Heart left ventricle (tissue), 16 donors: ENCODE measurements at regions not wholly inside any gene's neighbourhood (a gene's known extent, or its start where the extent isn't known, plus 50 kb on each side); places are given as distances from the start of the nearest gene placed in this dataset.

Experiments
- ATAC-seq, 4 donors: fragments of 200-7000 bp; cut with Tn5 transposase; one replicate each; pipeline ENCODE4 v1.9.1; 2020 to 2022; ENCODE audit warnings: moderate library complexity in 4 of 4, mild to moderate bottlenecking in 3 of 4, moderate number of reproducible peaks in 1 of 4
- DNase-seq, 5 donors: peaks; one replicate each; pipeline ENCODE4 v3.0.0-alpha.2; 2020
- H3K27ac ChIP-seq, 12 donors: fragments of 200-600 bp; sonication (generic) in 4 of 12; one replicate each; pipeline versions ENCODE4 v1.5.0 to v1.8.0; 2016 to 2022; ENCODE audit warnings: mild to moderate bottlenecking in 2 of 12
- H3K27me3 ChIP-seq, 9 donors: fragments of 200-600 bp; sonication (generic) in 2 of 9; one replicate each; pipeline versions ENCODE4 v1.5.1 to v1.8.0; 2016 to 2022; ENCODE audit warnings: mild to moderate bottlenecking in 3 of 9
- H3K36me3 ChIP-seq, 9 donors: fragments of 200-600 bp; sonication (generic) in 2 of 9; one replicate each; pipeline versions ENCODE4 v1.5.0 to v1.8.0; 2018 to 2022; ENCODE audit warnings: mild to moderate bottlenecking in 2 of 9
- H3K4me1 ChIP-seq, 12 donors: fragments of 200-600 bp; sonication (generic) in 4 of 12; one replicate each; pipeline versions ENCODE4 v1.5.0 to v1.8.0; 2016 to 2022; ENCODE audit warnings: mild to moderate bottlenecking in 3 of 12
- H3K4me3 ChIP-seq, 12 donors: fragments of 200-600 bp; sonication (generic) in 4 of 12; one replicate each; pipeline versions ENCODE4 v1.5.0 to v1.8.0; 2017 to 2022; ENCODE audit warnings: mild to moderate bottlenecking in 9 of 12, moderate library complexity in 4 of 12
- H3K9me3 ChIP-seq, 12 donors: fragments of 200-600 bp; sonication (generic) in 4 of 12; one replicate each; pipeline versions ENCODE4 v1.5.0 to v1.8.0; 2016 to 2022; ENCODE audit warnings: mild to moderate bottlenecking in 1 of 12
- POLR2A ChIP-seq, 2 donors: fragments of 450-650 bp; IDR thresholded peaks; one replicate each; pipeline ENCODE4 v1.6.1; 2017; ENCODE audit warnings: antibody characterized with exemption in 2 of 2, mild to moderate bottlenecking in 2 of 2, moderate library complexity in 2 of 2
- WGBS, 4 donors: extraction: QIAGEN DNeasy Blood & Tissue Kit in 2 of 4; methylation state at CpG; one replicate each; pipeline versions ENCODE4 v1.1.5 to v1.1.7; 2013 to 2018; 5-methylcytosine and 5-hydroxymethylcytosine counted together
- intact Hi-C, 10 donors: fragments of 100-400 bp; cut with DNase I; formaldehyde crosslinking; loops; one replicate each; pipeline versions ENCODE4 v1.11.1 to v1.14.2; 2022
- TF ChIP-seq, protein P1 (sequence below), 12 donors: fragments of 200-600 bp; sonication (generic) in 4 of 12; IDR thresholded peaks; one replicate each; pipeline versions ENCODE4 v1.5.0 to v1.8.0; 2018 to 2022; ENCODE audit warnings: antibody characterized with exemption in 12 of 12, mild to moderate bottlenecking in 5 of 12
- donor health status: ischemic (EF 13 %, LVEDD 7.1; RV severe dilation, severe dysfunction).
- donor health status: healthy with polysubstance abuse.
- donor health status: DM: no; HTN: yes; CAD: no.
- donor health status: DM: no; HTN: no; CAD: no.
- donor health status: ischemic (EF 25% LVEDD 6.9; RV normal size, moderate dysfunction).
- donor health status: ischemic (EF 25% LVEDD 5.7; RV mildly dilated, moderate dysfunction).
- donor health status: healthy.
- donor health status: DM: yes; HTN: yes; CAD: no.
- donor health status: ischemic (EF 35%, LVEDD 5.7; RV mildly dilated, moderate dysfunction).
- donor health status: nonischemic (EF 11% LVEDD 7.7; RV severe dilation, severe dysfunction).
- donor health status: DM: yes; HTN: yes; CAD: no.
- donor health status: PGD.
- donor health status: ischemic (EF 29% LVEDD 5.4; RV normal size, mild dysfunction).
- donor health status: nonischemic (EF 23%, LVEDD 6.1; RV moderate dilation, normal function).

DNA sequence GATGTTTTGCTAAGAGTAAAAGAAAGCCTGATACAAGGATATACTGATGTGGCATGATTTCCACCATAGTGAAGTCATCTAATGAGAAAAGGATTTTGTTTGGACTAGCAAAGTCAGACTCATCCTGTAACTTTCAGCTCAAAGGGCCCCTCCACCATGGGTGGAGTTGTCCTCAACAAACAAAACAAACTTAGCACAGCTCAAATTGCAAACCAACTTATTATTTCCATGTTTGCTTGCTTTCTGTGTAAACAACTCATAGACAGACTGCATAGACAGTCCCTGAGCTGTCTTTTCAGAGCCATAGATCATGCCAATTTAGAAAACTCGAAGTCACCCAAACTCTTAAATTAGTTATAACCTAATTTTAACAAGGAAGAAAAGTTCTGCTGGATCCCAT lies 69.4 kb upstream of the VAV3 start:
- DNase-seq (no peak), ATAC-seq (no peak)
- H3K36me3 ChIP-seq, result no peaks in the 10 kb centered on the region
- TF ChIP-seq POLR2A (IDR thresholded peaks at IDR 0.05), result no peak
- TF ChIP-seq, protein P1, sequence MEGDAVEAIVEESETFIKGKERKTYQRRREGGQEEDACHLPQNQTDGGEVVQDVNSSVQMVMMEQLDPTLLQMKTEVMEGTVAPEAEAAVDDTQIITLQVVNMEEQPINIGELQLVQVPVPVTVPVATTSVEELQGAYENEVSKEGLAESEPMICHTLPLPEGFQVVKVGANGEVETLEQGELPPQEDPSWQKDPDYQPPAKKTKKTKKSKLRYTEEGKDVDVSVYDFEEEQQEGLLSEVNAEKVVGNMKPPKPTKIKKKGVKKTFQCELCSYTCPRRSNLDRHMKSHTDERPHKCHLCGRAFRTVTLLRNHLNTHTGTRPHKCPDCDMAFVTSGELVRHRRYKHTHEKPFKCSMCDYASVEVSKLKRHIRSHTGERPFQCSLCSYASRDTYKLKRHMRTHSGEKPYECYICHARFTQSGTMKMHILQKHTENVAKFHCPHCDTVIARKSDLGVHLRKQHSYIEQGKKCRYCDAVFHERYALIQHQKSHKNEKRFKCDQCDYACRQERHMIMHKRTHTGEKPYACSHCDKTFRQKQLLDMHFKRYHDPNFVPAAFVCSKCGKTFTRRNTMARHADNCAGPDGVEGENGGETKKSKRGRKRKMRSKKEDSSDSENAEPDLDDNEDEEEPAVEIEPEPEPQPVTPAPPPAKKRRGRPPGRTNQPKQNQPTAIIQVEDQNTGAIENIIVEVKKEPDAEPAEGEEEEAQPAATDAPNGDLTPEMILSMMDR (IDR thresholded peaks at IDR 0.05), result no peak
- H3K4me3 ChIP-seq, result no peak overlapping the region
- no peaks in the 10 kb centered on the region for H3K9me3 ChIP-seq
- WGBS, 4 donors, result 57 to 77% (median 65%) methylated on average over 1 of the region's 1 CpG
- intact Hi-C loops, result no loop called here
- no peak overlapping the region for H3K27ac ChIP-seq
- no peaks in the 10 kb centered on the region for H3K27me3 ChIP-seq
- H3K4me1 ChIP-seq, result peaks cover 0 to 11% (median 0%) of the 10 kb centered on the region in 12 donors

DNA sequence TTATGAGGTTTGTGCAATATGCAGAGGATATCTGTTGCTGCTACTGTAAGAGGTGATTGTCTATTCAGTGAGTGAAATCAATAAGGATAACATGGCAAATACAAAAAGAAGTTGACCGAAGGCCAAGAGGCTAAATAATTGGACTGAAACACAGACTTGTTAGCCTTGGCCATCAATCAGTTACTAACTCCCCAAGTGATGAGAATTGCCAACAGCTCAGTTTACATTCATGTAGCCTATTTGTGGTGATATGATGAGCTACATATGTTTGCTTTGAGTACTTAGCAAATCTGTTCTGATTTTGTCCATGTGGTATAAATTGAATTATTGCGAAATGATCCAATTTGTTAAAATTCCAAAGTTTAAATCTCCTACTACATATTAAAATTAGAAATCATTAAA lies 68.6 kb upstream of the VAV3 start:
- no peak for ATAC-seq
- 92 to 97% (median 94%) methylated on average over 2 of the region's 2 CpGs for WGBS, 4 donors
- Histone ChIP-seq H3K4me1 (peaks cover 0 to 5% (median 0%) of the 10 kb centered on the region in 12 donors), H3K27ac (no peak overlapping the region), H3K36me3 (no peaks in the 10 kb centered on the region), H3K4me3 (no peak overlapping the region), H3K27me3 (no peaks in the 10 kb centered on the region), H3K9me3 (no peaks in the 10 kb centered on the region)
- TF ChIP-seq, protein P1 (IDR thresholded peaks at IDR 0.05), result no peak
- no peak for TF ChIP-seq POLR2A (IDR thresholded peaks at IDR 0.05)
- intact Hi-C loops, result no loop called here
- no peak for DNase-seq

DNA sequence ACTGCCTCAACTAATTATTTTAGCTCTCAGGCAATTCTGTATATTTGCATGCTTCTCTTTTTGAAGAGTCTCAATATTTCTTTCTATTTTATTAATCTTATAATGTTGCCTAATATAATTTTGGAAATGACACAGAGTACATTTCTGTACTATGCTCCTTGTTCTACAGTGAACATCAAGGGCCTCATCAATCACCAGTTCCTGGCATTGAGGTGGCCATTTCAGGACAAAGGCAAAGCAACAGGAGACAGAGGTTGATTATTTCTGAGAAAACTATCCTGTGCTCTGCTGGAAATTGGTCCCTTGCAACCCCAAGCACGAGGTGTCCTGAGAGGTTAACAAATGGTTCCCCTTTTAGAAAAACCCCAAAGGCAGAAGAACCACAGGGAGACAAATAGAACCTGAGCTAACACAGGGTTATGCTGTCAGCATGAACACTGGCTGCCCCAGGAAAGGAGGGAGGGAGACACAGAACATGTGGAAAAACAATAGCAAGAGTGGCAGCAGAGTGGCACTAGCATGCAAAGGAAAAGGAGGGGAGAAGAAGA lies 63.9 kb upstream of the VAV3 start:
- H3K4me3 ChIP-seq, result no peak overlapping the region
- no peak for DNase-seq
- no peaks in the 10 kb centered on the region for H3K27me3 ChIP-seq
- no peaks in the 10 kb centered on the region for H3K4me1 ChIP-seq
- H3K27ac ChIP-seq, result no peak overlapping the region
- intact Hi-C loops, result no loop called here
- H3K36me3 ChIP-seq, result no peaks in the 10 kb centered on the region
- no peak for TF ChIP-seq POLR2A (IDR thresholded peaks at IDR 0.05)
- TF ChIP-seq, protein P1 (IDR thresholded peaks at IDR 0.05), result no peak
- 61 to 86% (median 72%) methylated on average over 1 of the region's 1 CpG for WGBS, 4 donors
- ATAC-seq, result no peak
- H3K9me3 ChIP-seq, result no peaks in the 10 kb centered on the region

DNA sequence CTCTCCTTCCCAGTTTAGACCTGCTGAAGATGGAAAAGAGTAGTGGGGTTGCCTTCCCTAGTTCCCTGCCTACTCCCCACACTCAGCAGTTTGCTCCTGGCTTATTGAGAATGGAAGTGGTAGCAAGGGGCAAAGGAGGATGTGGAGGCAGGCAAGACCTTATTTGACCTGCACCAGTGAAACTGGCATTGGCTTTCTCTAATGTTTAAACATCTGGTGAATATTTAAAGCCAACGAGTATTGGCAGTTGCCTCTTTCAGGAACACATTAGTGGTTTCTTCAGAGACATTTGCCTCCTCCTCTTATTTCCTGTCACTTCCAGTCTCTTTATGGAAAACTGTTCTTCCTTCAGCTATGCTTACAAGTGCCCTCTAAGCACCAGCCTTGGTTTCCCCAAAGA lies 62.4 kb upstream of the VAV3 start:
- Histone ChIP-seq H3K36me3 (no peaks in the 10 kb centered on the region), H3K4me1 (no peaks in the 10 kb centered on the region), H3K27ac (no peak overlapping the region), H3K27me3 (no peaks in the 10 kb centered on the region), H3K4me3 (no peak overlapping the region), H3K9me3 (no peaks in the 10 kb centered on the region)
- WGBS, 4 donors, result 33 to 52% (median 41%) methylated on average over 1 of the region's 1 CpG
- TF ChIP-seq, protein P1 (IDR thresholded peaks at IDR 0.05), result no peak
- TF ChIP-seq POLR2A (IDR thresholded peaks at IDR 0.05), result no peak
- ATAC-seq, result no peak
- no peak for DNase-seq
- intact Hi-C loops, result no loop called here
